Kidney epithelial cell (primary cell): ENCODE measurements at regions not wholly inside any gene's neighbourhood (a gene's known extent, or its start where the extent isn't known, plus 50 kb on each side); places are given as distances from the start of the nearest gene placed in this dataset.

Source experiments
- DNase-seq: peaks from one replicate; pipeline ENCODE4 v3.0.0-alpha.2; 2010; ENCODE audit warnings: low read depth
- H3K27me3 ChIP-seq: 2 replicates; pipeline ENCODE4 v1.6.0; 2011; ENCODE audit warnings: low read length; ENCODE audit not compliant: control insufficient read depth, insufficient read depth
- H3K36me3 ChIP-seq: 2 replicates; pipeline ENCODE4 v1.5.1; 2011; ENCODE audit warnings: low read length; ENCODE audit not compliant: control insufficient read depth, insufficient read depth
- H3K4me3 ChIP-seq: 2 replicates; pipeline ENCODE4 v1.5.1; 2011; ENCODE audit warnings: low read depth, mild to moderate bottlenecking, control low read depth, low read length
- TF ChIP-seq, protein P1 (sequence below): IDR thresholded peaks from 2 replicates; pipeline ENCODE4 v1.5.1; 2011; ENCODE audit warnings: mild to moderate bottlenecking, moderate library complexity, low read length, control low read depth, inconsistent platforms; ENCODE audit not compliant: insufficient read depth, poor library complexity, severe bottlenecking

DNA sequence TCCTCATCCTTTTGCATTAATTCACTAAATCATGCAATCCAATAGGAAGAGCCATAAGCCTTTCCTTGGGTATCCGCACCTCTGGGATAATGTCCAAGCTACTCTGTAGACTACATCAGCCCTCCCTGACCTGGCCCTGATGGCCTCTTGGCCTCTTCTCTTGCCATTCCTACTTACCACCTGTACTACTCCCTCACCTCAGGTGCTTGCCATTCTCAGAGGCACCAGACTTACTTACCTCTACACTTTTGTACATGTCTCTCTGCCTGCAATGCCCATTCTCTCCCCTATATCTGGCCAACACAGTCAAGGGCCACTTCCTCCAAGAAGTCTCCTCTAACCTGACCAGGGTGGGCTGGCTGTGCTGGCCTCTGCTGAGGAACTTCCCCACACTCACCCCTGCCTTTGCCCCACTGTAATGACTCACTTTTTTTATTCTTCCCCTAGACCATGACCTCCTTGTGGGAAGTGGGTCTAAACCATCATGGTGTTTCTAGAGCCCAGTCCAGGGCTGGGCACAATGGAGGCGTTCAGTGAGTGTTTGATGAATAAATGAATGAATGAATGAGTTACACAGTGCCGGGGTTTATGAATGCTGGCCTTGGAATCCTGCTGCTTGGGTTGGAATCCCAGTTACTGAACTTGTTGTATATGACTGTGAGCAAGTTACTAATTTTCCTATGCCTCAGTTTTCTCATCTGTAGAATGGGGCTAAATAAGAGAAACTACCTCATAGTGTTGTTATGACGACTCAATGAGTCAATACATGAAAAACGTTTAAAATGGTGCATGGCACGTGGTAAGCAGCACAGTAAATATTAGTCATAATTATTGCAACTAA, 179.8 kb downstream of the FOXD2 start:
- Histone ChIP-seq H3K36me3 (no peaks in the 10 kb centered on the region), H3K27me3 (no peaks in the 10 kb centered on the region), H3K4me3 (no peak overlapping the region)
- TF ChIP-seq, protein P1, sequence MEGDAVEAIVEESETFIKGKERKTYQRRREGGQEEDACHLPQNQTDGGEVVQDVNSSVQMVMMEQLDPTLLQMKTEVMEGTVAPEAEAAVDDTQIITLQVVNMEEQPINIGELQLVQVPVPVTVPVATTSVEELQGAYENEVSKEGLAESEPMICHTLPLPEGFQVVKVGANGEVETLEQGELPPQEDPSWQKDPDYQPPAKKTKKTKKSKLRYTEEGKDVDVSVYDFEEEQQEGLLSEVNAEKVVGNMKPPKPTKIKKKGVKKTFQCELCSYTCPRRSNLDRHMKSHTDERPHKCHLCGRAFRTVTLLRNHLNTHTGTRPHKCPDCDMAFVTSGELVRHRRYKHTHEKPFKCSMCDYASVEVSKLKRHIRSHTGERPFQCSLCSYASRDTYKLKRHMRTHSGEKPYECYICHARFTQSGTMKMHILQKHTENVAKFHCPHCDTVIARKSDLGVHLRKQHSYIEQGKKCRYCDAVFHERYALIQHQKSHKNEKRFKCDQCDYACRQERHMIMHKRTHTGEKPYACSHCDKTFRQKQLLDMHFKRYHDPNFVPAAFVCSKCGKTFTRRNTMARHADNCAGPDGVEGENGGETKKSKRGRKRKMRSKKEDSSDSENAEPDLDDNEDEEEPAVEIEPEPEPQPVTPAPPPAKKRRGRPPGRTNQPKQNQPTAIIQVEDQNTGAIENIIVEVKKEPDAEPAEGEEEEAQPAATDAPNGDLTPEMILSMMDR = no peak
- no peak for DNase-seq

DNA sequence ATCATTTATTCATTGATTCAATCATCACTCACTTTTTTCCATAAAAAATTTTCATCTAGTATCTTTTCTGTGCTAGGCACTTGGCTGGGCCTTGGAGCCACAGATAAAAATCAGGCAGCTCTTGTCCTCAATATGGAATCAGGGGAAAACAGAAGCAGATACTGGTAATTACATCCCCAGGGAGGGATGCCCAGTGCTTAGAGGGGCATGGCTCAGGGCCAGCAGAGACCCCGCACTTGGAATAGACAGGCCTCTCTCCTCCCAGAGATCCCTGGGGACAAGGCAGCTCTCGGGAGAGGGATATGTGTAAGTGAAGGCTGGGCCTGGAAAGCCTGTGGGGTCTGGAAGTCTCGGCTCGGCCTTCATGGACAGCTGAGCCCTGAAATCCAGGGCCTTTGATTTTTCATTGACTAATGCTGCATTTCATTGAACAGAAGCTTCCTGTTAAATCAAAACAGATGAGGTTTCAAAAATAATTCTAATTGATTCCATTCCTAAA, 180.4 kb downstream of the FOXD2 start:
- TF ChIP-seq, protein P1 = no peak
- no peaks in the 10 kb centered on the region for H3K36me3 ChIP-seq
- no peak for DNase-seq
- no peak overlapping the region for H3K4me3 ChIP-seq
- no peaks in the 10 kb centered on the region for H3K27me3 ChIP-seq

DNA sequence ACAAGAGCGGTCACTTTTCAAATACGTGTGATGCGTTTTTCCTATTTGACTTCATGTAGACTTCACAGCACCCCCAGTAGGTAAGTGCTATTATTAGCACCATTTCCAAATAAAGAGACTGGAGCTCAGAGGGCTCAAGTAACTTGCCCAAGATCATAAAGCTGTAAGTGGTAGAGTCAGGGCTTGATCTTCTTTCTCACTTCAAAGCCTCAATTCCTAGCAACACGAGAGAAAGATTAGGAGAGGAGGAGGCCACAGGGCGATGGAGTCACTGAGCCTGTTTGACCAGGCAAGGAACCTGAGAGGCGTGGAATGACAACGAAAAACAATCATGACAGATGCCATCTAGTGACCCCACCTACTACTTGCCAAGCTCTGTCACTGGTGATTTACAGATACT, 181.0 kb downstream of the FOXD2 start:
- Histone ChIP-seq H3K36me3 (no peaks in the 10 kb centered on the region), H3K27me3 (no peaks in the 10 kb centered on the region), H3K4me3 (no peak overlapping the region)
- TF ChIP-seq, protein P1 = no peak
- no peak for DNase-seq

DNA sequence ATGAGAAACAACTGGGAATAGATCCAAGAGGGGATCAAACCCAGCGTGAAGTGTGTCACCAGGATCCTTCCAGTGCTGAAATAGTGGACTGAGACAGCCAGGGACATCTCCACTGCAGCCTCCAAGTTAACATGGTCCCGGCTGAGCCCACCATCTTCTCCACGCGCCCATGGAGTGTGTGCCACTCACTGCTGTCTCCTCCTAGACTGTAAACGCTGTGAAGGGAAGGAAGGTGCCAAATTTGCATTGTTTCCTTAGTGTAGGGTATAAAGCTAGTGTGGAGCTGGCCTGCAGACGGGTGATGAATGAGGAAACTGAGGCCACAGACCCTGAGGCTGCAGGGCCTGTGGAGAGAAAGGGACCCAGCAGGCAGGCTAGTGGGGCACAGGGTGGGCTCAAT, 183.6 kb downstream of the FOXD2 start:
- DNase-seq = no peak
- TF ChIP-seq, protein P1 = no peak
- Histone ChIP-seq H3K4me3 (no peak overlapping the region), H3K36me3 (no peaks in the 10 kb centered on the region), H3K27me3 (no peaks in the 10 kb centered on the region)

DNA sequence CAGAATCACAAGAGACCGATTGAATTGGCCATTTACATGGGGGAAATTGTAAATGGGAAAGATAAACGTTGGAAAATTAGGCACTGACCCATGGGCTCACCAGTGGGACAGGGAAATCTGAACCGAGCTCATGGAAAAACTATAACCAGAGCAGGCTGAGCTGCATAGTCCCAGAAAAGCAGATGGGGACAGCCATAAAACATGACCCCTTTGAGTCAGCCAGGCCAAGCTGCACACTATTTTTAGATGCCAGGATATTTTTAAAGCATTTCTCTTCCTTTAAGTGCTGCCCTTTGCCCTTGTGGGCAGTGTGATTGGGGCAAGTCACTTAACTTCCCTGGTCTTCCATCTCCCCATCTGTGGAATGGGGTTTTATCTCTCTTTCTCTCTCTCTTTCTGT, 184.1 kb downstream of the FOXD2 start:
- Histone ChIP-seq H3K36me3 (no peaks in the 10 kb centered on the region), H3K27me3 (no peaks in the 10 kb centered on the region), H3K4me3 (no peak overlapping the region)
- TF ChIP-seq, protein P1 = no peak
- DNase-seq = no peak
